Fibroblast of the aortic adventitia (primary cell): ENCODE measurements at regions not wholly inside any gene's neighbourhood (a gene's known extent, or its start where the extent isn't known, plus 50 kb on each side); places are given as distances from the start of the nearest gene placed in this dataset.

Source experiments
- DNase-seq: peaks from one replicate; pipeline ENCODE4 v3.0.0-alpha.2; 2010; ENCODE audit warnings: low read depth
- H3K4me3 ChIP-seq: 2 replicates; pipeline ENCODE4 v1.5.1; 2011; ENCODE audit warnings: low read depth, mild to moderate bottlenecking, control low read depth, low read length, moderate library complexity
- CTCF ChIP-seq: IDR thresholded peaks from 2 replicates; pipeline ENCODE4 v1.5.1; 2011; ENCODE audit warnings: mild to moderate bottlenecking, low read length, control low read depth, inconsistent platforms; ENCODE audit not compliant: insufficient read depth

- no peak for TF ChIP-seq CTCF
- peak; percentile 4 for DNase-seq
Observed at GRCh38 chr12:98369581-98369980, 145.8 kb upstream of the TMPO start.

GRCh38 chr12:98370976-98371375 lies 144.4 kb upstream of the TMPO start:
- TF ChIP-seq CTCF = no peak
- no peak overlapping the region for H3K4me3 ChIP-seq
- no peak for DNase-seq

More at GRCh38 chr12:98369581-98369980, 145.8 kb upstream of the TMPO start:
- H3K4me3 ChIP-seq = no peak overlapping the region

GRCh38 chr12:98371419-98371818 lies 144.0 kb upstream of the TMPO start:
- peak; percentile 8 for DNase-seq
- no peak for TF ChIP-seq CTCF
- no peak overlapping the region for H3K4me3 ChIP-seq

- no peak overlapping the region for H3K4me3 ChIP-seq
- no peak for TF ChIP-seq CTCF
- DNase-seq = no peak
Observed at GRCh38 chr12:98372340-98373024, 142.9 kb upstream of the TMPO start.

GRCh38 chr12:98373025-98373554 lies 142.3 kb upstream of the TMPO start:
- peak; percentile 66 for DNase-seq
- H3K4me3 ChIP-seq = no peak overlapping the region
- TF ChIP-seq CTCF = peak; percentile 69

- no peak overlapping the region for H3K4me3 ChIP-seq
- peak; percentile 37 for TF ChIP-seq CTCF
- peak; percentile 10 for DNase-seq
Observed at GRCh38 chr12:98374007-98374406, 141.4 kb upstream of the TMPO start.
